ENCODE measurements at regions not wholly inside any gene's neighbourhood (a gene's known extent, or its start where the extent isn't known, plus 50 kb on each side); places are given as distances from the start of the nearest gene placed in this dataset.

DNA sequence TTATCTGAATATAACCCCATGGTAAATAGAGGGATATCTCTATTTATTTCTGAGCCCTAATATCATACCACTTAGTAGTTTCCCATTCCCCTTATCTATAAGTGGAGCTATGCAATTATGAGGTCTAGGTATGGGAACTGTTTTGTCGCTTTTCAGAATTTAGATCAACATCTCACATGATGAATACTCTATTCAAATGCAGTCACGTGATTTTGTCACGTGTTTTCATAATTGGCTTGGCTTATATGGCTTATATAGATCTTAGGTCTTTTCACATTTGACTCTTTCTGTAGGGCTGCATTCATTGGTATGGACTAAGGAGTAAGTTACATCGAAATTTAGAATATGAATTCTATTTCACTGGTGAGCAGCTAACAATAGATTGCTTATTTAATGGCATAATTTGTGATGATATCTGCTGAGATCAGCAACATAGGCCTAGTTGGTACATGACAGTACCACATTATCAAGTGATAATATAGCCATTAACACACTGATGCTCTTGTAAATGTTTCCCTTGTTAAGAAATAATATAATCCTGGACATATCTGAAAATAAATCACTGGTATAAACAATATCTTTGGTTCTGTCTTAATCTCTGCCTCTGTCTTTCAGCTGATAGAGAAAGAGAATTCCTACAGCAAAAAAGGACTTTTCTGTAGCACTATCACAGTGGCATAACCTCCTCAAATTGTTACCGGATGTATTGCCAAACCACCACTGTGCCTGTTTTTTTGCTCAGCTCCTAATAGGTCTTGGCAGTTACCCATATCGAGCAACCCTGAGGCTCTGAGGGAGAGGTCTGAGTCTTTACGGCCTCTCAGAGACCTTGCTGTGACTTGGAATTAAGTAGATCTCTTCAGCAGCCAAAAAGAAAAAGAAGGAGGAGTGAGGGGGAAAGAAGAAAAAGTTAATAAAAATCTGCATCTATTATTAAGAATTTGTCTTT lies 357.1 kb downstream of the ZPLD1 start:
- no peak for DNase-seq (ENCODE audit: low read depth in 2 of 2)
- H3K4me3 ChIP-seq (replicated peaks in 1 of 2; ENCODE audit: low read depth in 2 of 2, low read length in 2 of 2) = no peak overlapping the region
- TF ChIP-seq, protein P1, sequence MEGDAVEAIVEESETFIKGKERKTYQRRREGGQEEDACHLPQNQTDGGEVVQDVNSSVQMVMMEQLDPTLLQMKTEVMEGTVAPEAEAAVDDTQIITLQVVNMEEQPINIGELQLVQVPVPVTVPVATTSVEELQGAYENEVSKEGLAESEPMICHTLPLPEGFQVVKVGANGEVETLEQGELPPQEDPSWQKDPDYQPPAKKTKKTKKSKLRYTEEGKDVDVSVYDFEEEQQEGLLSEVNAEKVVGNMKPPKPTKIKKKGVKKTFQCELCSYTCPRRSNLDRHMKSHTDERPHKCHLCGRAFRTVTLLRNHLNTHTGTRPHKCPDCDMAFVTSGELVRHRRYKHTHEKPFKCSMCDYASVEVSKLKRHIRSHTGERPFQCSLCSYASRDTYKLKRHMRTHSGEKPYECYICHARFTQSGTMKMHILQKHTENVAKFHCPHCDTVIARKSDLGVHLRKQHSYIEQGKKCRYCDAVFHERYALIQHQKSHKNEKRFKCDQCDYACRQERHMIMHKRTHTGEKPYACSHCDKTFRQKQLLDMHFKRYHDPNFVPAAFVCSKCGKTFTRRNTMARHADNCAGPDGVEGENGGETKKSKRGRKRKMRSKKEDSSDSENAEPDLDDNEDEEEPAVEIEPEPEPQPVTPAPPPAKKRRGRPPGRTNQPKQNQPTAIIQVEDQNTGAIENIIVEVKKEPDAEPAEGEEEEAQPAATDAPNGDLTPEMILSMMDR (IDR thresholded peaks at IDR 0.05; ENCODE audit: low read depth, low read length) = no peak

DNA sequence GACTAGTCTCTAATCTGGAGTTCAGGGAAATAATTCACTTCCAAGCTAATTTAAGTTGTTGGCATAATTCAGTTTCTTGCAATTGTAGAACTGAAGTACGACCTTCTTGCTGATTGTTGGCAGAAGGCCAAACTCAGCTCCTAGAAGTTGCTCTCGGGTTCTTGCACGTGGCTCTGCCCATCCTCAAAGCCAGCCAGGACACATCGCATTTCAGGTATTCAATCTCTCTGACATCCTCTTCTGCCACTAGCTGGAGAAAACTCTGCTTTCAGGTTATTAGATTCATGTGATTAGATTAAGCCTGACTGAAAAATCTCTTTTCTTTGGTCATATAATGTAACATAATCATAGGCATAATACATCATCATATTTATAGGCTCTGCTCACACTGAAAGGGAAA lies 362.0 kb downstream of the ZPLD1 start:
- TF ChIP-seq, protein P1 (IDR thresholded peaks at IDR 0.05; ENCODE audit: low read depth, low read length) = no peak
- DNase-seq (ENCODE audit: low read depth in 2 of 2) = no peak
- no peak overlapping the region for H3K4me3 ChIP-seq (replicated peaks in 1 of 2; ENCODE audit: low read depth in 2 of 2, low read length in 2 of 2)

- H3K4me3 ChIP-seq (replicated peaks in 1 of 2; ENCODE audit: low read depth in 2 of 2, low read length in 2 of 2) = no peak overlapping the region
- DNase-seq (ENCODE audit: low read depth in 2 of 2) = no peak
- TF ChIP-seq, protein P1 (IDR thresholded peaks at IDR 0.05; ENCODE audit: low read depth, low read length) = no peak
Measured at GRCh38 chr3:102802819-102803420, 368.1 kb downstream of the ZPLD1 start.

DNA sequence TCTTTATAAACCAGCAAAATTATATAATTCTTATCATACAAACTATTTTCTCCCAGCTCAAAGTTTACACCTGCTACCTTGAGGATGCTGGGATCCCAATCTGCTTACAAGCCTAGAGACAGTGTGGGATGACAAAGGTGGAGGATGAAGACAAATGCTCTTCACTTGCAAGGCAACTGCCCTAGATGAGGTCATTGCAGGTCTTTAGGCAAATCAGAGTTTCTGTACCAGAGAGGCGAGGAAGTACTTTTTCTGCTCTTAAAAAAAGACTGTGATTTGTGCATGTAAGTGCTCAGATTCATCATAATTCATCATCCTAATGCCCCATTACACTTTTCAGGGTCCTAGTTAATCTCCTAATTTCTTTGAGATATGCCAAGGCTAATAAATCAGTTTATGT lies 376.1 kb downstream of the ZPLD1 start:
- TF ChIP-seq, protein P1 (IDR thresholded peaks at IDR 0.05; ENCODE audit: low read depth, low read length) = no peak
- no peak overlapping the region for H3K4me3 ChIP-seq (replicated peaks in 1 of 2; ENCODE audit: low read depth in 2 of 2, low read length in 2 of 2)
- DNase-seq (ENCODE audit: low read depth in 2 of 2) = no peak

DNA sequence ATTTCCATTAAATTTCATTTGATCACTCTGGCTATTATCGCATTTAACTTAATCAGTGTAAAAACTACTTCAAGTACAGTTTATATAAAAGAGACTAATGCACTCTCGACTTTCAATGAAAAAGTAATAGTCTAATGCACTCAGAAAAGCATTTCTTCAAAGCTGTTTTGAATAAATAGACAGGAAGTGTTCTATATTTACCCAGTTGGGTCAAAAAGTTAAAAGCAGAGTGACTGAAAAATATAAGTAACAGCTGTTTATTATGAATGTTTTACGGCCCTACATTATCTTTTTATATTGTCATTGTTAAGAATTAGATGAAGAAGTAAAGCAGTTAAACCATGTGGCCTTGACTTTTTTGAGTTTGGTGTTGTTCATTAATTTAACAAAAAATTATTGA lies 391.8 kb downstream of the ZPLD1 start:
- no peak overlapping the region for H3K4me3 ChIP-seq (replicated peaks in 1 of 2; ENCODE audit: low read depth in 2 of 2, low read length in 2 of 2)
- DNase-seq (ENCODE audit: low read depth in 2 of 2) = no peak
- TF ChIP-seq, protein P1 (IDR thresholded peaks at IDR 0.05; ENCODE audit: low read depth, low read length) = no peak

DNA sequence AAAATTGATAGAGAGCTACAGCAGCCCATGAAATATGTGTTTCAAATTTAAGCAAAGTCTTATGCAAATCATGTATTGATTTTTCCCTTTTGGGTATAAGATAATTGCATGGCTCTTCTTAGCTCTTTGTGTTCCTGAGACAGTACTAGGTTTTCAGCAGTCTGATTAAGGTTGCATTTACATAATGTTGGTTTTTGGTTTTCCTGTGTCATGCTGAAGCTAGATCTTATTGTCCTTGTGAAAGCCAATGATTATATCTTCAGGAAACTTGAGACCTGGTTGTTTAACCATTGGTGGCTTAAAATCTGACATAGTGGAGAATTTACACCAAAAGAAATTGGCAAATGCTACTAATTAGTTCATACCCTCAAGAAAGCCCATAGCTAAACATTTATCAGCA lies 392.6 kb downstream of the ZPLD1 start:
- no peak for DNase-seq (ENCODE audit: low read depth in 2 of 2)
- no peak overlapping the region for H3K4me3 ChIP-seq (replicated peaks in 1 of 2; ENCODE audit: low read depth in 2 of 2, low read length in 2 of 2)
- TF ChIP-seq, protein P1 (IDR thresholded peaks at IDR 0.05; ENCODE audit: low read depth, low read length) = no peak
